LNCaP clone FGC (cell line): ENCODE measurements at regions not wholly inside any gene's neighbourhood (a gene's known extent, or its start where the extent isn't known, plus 50 kb on each side); places are given as distances from the start of the nearest gene placed in this dataset.

ENCODE experiments used
- DNase-seq: peaks from one replicate; pipeline ENCODE4 v3.0.0-alpha.2; 2011; ENCODE audit warnings: low read depth
- H3K4me3 ChIP-seq: 2 replicates; pipeline ENCODE4 v1.5.1; 2011; ENCODE audit warnings: mild to moderate bottlenecking, low read depth, low read length, control low read depth
- TF ChIP-seq, protein P1 (sequence below): IDR thresholded peaks from 2 replicates; pipeline ENCODE4 v1.5.1; 2012; ENCODE audit warnings: mild to moderate bottlenecking; ENCODE audit not compliant: control insufficient read depth, insufficient read depth; ENCODE audit errors: extremely low read depth

DNA sequence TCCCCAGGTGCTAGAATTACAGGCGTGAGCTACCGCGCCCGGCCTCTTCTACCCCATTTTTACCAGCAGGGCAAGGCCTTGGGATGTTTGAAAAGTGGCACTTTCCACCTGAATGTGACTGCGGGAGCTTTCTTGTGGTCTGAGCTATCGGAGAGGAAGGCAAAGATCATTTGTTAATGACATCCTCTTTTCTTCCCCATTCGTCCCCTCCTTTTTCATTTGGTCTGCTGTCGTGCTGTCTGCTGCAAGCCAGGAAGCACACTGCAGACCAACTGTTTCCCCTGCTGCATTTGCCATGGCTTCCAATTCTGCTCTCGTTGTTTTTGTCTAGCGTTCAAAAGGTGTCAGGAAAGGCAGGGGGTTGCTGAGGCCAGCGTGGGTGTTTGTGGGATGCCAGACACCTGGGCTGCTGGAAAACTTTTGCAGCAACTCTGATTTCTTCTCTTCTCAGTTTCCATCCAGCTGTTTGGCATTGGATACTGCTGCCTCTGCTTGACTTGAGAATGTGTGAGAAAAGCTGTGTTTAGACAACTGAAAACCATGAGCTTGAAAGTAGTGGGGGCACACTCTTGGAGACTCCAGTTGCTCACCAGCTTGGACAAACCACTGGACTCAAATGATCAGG, 196.4 kb upstream of the MSX2 start:
- DNase-seq: no peak

GRCh38 chr5:174528821-174529544, 195.4 kb upstream of the MSX2 start:
- H3K4me3 ChIP-seq: no peak overlapping the region
- TF ChIP-seq, protein P1, sequence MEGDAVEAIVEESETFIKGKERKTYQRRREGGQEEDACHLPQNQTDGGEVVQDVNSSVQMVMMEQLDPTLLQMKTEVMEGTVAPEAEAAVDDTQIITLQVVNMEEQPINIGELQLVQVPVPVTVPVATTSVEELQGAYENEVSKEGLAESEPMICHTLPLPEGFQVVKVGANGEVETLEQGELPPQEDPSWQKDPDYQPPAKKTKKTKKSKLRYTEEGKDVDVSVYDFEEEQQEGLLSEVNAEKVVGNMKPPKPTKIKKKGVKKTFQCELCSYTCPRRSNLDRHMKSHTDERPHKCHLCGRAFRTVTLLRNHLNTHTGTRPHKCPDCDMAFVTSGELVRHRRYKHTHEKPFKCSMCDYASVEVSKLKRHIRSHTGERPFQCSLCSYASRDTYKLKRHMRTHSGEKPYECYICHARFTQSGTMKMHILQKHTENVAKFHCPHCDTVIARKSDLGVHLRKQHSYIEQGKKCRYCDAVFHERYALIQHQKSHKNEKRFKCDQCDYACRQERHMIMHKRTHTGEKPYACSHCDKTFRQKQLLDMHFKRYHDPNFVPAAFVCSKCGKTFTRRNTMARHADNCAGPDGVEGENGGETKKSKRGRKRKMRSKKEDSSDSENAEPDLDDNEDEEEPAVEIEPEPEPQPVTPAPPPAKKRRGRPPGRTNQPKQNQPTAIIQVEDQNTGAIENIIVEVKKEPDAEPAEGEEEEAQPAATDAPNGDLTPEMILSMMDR: no peak
- DNase-seq: peak; percentile 19

More for the DNA sequence above, 196.4 kb upstream of the MSX2 start:
- no peak overlapping the region for H3K4me3 ChIP-seq
- TF ChIP-seq, protein P1: no peak

DNA sequence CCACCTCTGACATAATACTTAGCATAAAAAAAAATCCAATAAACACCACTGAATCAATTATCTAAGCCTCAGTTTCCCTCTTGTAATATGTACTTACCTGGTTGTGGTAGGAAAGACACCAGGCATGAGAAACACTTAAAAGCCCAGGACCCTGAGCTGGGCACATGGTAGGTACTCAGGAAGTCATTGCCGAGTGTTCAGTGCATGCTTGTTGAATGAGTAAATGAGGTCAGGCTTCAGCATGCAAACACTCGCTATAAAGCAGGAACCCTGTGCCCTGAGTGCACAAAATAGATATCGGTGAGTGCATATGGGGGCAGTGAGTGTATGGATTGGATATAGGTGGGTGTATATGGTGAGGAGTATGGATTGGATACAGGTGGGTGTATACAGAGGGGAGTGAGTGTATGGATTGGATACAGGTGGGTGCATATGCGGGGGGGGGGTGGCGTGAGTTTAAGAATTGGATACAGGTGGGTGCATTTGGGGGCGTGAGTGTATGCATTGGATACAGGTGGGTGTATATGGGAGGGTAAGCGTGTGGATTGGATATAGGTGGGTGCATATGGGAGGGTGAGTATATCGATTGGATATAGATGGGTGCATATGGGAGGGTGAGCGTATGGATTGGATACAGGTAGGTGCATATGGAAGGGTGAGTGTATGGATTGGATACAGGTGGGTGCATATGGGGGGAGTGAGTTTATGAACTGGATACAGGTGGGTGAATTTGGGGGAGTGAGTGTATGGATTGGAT, 194.3 kb upstream of the MSX2 start:
- DNase-seq: no peak
- TF ChIP-seq, protein P1: no peak
- H3K4me3 ChIP-seq: no peak overlapping the region

GRCh38 chr5:174531782-174532191, 192.6 kb upstream of the MSX2 start:
- no peak for DNase-seq
- H3K4me3 ChIP-seq: no peak overlapping the region
- TF ChIP-seq, protein P1: no peak

- TF ChIP-seq, protein P1: no peak
- no peak overlapping the region for H3K4me3 ChIP-seq
- peak; percentile 70 for DNase-seq
These were observed 191.6 kb upstream of the MSX2 start for GRCh38 chr5:174532455-174533453.

GRCh38 chr5:174533751-174534241, 190.6 kb upstream of the MSX2 start:
- TF ChIP-seq, protein P1: no peak
- DNase-seq: no peak
- H3K4me3 ChIP-seq: no peak overlapping the region
